Cardiac muscle cell (in vitro differentiated cells and primary cell): ENCODE measurements at regions not wholly inside any gene's neighbourhood (a gene's known extent, or its start where the extent isn't known, plus 50 kb on each side); places are given as distances from the start of the nearest gene placed in this dataset.

Experiments
- DNase-seq, 2 donors: peaks; one replicate each; pipeline versions ENCODE4 v3.0.0 to v3.0.0-alpha.2; 2010 to 2017; ENCODE audit warnings: low read depth in 1 of 2, low spot score in 1 of 2
- H3K27ac ChIP-seq: fragments of 200-600 bp; sonication (generic); 2 replicates; pipeline ENCODE4 v1.5.1; 2016
- H3K27me3 ChIP-seq: fragments of 200-600 bp; sonication (generic); 2 replicates; pipeline ENCODE4 v1.6.0; 2016; ENCODE audit warnings: control low read depth
- H3K36me3 ChIP-seq: fragments of 200-600 bp; sonication (generic); 2 replicates; pipeline ENCODE4 v1.5.1; 2016; ENCODE audit warnings: control low read depth
- H3K4me1 ChIP-seq: fragments of 200-600 bp; sonication (generic); 2 replicates; pipeline ENCODE4 v1.8.1; 2017; ENCODE audit warnings: low read depth, mild to moderate bottlenecking, mixed run types
- H3K4me3 ChIP-seq: fragments of 200-600 bp; sonication (generic); 2 replicates; pipeline ENCODE4 v1.5.1; 2016; ENCODE audit warnings: mild to moderate bottlenecking
- H3K9me3 ChIP-seq: fragments of 200-600 bp; sonication (generic); 2 replicates; pipeline ENCODE4 v1.5.1; 2017; ENCODE audit warnings: low read depth, mild to moderate bottlenecking, control low read depth
- CTCF ChIP-seq: IDR thresholded peaks from 2 replicates; pipeline ENCODE4 v1.5.1; 2012; ENCODE audit warnings: low read depth, mild to moderate bottlenecking, low read length

- Histone ChIP-seq H3K4me3 (no peak overlapping the region), H3K4me1 (no peaks in the 10 kb centered on the region), H3K9me3 (no peaks in the 10 kb centered on the region), H3K27me3 (no peaks in the 10 kb centered on the region), H3K36me3 (no peaks in the 10 kb centered on the region), H3K27ac (no peak overlapping the region)
- DNase-seq, result peak in 1 of 2 donors; percentile 53
- TF ChIP-seq CTCF, result peak; percentile 42
Measured at GRCh38 chrX:119181491-119181890, 53.9 kb upstream of the KIAA1210 start.

GRCh38 chrX:119186194-119186593 is 49.9 kb upstream of the PGRMC1 start:
- Histone ChIP-seq H3K36me3 (no peaks in the 10 kb centered on the region), H3K9me3 (no peaks in the 10 kb centered on the region), H3K4me3 (no peak overlapping the region), H3K27me3 (no peaks in the 10 kb centered on the region), H3K27ac (no peak overlapping the region), H3K4me1 (no peaks in the 10 kb centered on the region)
- no peak for DNase-seq
- no peak for TF ChIP-seq CTCF
